SU-DHL-6 (cell line): ENCODE measurements at regions not wholly inside any gene's neighbourhood (a gene's known extent, or its start where the extent isn't known, plus 50 kb on each side); places are given as distances from the start of the nearest gene placed in this dataset.

Experiments used
- CTCF ChIP-seq: fragments of 200-600 bp; sonication (generic); IDR thresholded peaks from one replicate; pipeline ENCODE4 v1.5.1; 2017; ENCODE audit warnings: antibody characterized with exemption, mild to moderate bottlenecking, low read length, moderate library complexity; ENCODE audit not compliant: insufficient read depth, poor library complexity, severe bottlenecking
- EZH2phosphoT487 ChIP-seq: fragments of 200-600 bp; sonication (generic), shearing (Covaris generic); conservative IDR thresholded peaks from 2 replicates; pipeline ENCODE4 v1.6.1; 2018; ENCODE audit warnings: mild to moderate bottlenecking, antibody characterized with exemption, low read length, moderate library complexity, mixed read lengths

GRCh38 chr12:41967668-41968500 is 176.8 kb downstream of the GXYLT1 start:
- TF ChIP-seq CTCF, result no peak
- no peak for TF ChIP-seq EZH2phosphoT487
